Dedifferentiated amniotic fluid mesenchymal stem cell (primary cell): ENCODE measurements at regions not wholly inside any gene's neighbourhood (a gene's known extent, or its start where the extent isn't known, plus 50 kb on each side); places are given as distances from the start of the nearest gene placed in this dataset.
"Not testable (repeated sequence)": the region's sequence is repeated elsewhere in the genome, so short reads cannot be mapped to it uniquely, and the experiment has no call there.

Experiments
- DNase-seq: peaks from one replicate; pipeline ENCODE4 v3.0.0-alpha.2; 2016; ENCODE audit errors: extremely low spot score

GRCh38 chr5:83889971-83890745 is 169.5 kb upstream of the HAPLN1 start:
- no peak for DNase-seq

GRCh38 chr5:83877911-83878706 is 157.5 kb upstream of the HAPLN1 start:
- DNase-seq = no peak

GRCh38 chr5:83871533-83872395 is 151.1 kb upstream of the HAPLN1 start:
- no peak for DNase-seq

GRCh38 chr5:83866181-83866580 is 145.5 kb upstream of the HAPLN1 start:
- DNase-seq = peak; percentile 57

GRCh38 chr5:83865579-83865978 is 144.9 kb upstream of the HAPLN1 start:
- DNase-seq = no peak

- no peak for DNase-seq
These were observed 144.0 kb upstream of the HAPLN1 start for GRCh38 chr5:83864652-83865051.

GRCh38 chr5:83857341-83857740 is 136.7 kb upstream of the HAPLN1 start:
- no peak for DNase-seq

GRCh38 chr5:83856881-83857280 is 136.2 kb upstream of the HAPLN1 start:
- no peak for DNase-seq

GRCh38 chr5:83850412-83850811 is 129.8 kb upstream of the HAPLN1 start:
- DNase-seq = not testable (repeated sequence)

- DNase-seq = no peak
These were observed 128.3 kb upstream of the HAPLN1 start for GRCh38 chr5:83848941-83849340.

GRCh38 chr5:83846624-83847350 is 126.1 kb upstream of the HAPLN1 start:
- DNase-seq = no peak

GRCh38 chr5:83844449-83845068 is 123.9 kb upstream of the HAPLN1 start:
- peak; percentile 85 for DNase-seq

GRCh38 chr5:83839788-83840187 is 119.1 kb upstream of the HAPLN1 start:
- DNase-seq = no peak

GRCh38 chr5:83839256-83839655 is 118.6 kb upstream of the HAPLN1 start:
- DNase-seq = no peak

- no peak for DNase-seq
These were observed 116.7 kb upstream of the HAPLN1 start for GRCh38 chr5:83837265-83837907.

- DNase-seq = no peak
These were observed 113.7 kb upstream of the HAPLN1 start for GRCh38 chr5:83834306-83834705.

GRCh38 chr5:83831834-83832233 is 111.2 kb upstream of the HAPLN1 start:
- DNase-seq = no peak

- DNase-seq = peak; percentile 59
These were observed 106.5 kb upstream of the HAPLN1 start for GRCh38 chr5:83827111-83827557.

GRCh38 chr5:83817591-83817990 is 96.9 kb upstream of the HAPLN1 start:
- no peak for DNase-seq

- no peak for DNase-seq
These were observed 95.0 kb upstream of the HAPLN1 start for GRCh38 chr5:83815661-83816060.
